Mucosa of rectum (tissue), 2 donors: ENCODE measurements at regions not wholly inside any gene's neighbourhood (a gene's known extent, or its start where the extent isn't known, plus 50 kb on each side); places are given as distances from the start of the nearest gene placed in this dataset.
"Not testable (repeated sequence)": the region's sequence is repeated elsewhere in the genome, so short reads cannot be mapped to it uniquely, and the experiment has no call there.

Source experiments
- H3K27ac ChIP-seq, 2 donors: one replicate each; pipeline ENCODE4 v1.7.0; 2013; ENCODE audit warnings: inconsistent platforms in 2 of 2, low read depth in 2 of 2, low read length in 2 of 2
- H3K27me3 ChIP-seq, 2 donors: one replicate each; pipeline ENCODE4 v1.7.0; 2013; ENCODE audit warnings: low read length in 2 of 2; ENCODE audit not compliant: control insufficient read depth in 2 of 2, insufficient read depth in 2 of 2
- H3K36me3 ChIP-seq, 2 donors: one replicate each; pipeline ENCODE4 v1.7.0; 2013; ENCODE audit warnings: low read length in 2 of 2; ENCODE audit not compliant: control insufficient read depth in 2 of 2, insufficient read depth in 2 of 2
- H3K4me1 ChIP-seq, 2 donors: one replicate each; pipeline ENCODE4 v1.7.0; 2013; ENCODE audit warnings: low read length in 2 of 2, mild to moderate bottlenecking in 1 of 2; ENCODE audit not compliant: control insufficient read depth in 2 of 2, insufficient read depth in 2 of 2
- H3K4me3 ChIP-seq, 2 donors: one replicate each; pipeline ENCODE4 v1.7.0; 2013; ENCODE audit warnings: low read length in 2 of 2
- H3K9ac ChIP-seq, 2 donors: one replicate each; pipeline ENCODE4 v1.7.0; 2013; ENCODE audit warnings: low read length in 2 of 2, low read depth in 1 of 2, mild to moderate bottlenecking in 1 of 2
- H3K9me3 ChIP-seq, 2 donors: one replicate each; pipeline ENCODE4 v1.7.0; 2013; ENCODE audit warnings: low read length in 2 of 2; ENCODE audit not compliant: control insufficient read depth in 2 of 2
- donor health status: healthy.
- donor health status: Normal muscosa, but diverticular disease.

DNA sequence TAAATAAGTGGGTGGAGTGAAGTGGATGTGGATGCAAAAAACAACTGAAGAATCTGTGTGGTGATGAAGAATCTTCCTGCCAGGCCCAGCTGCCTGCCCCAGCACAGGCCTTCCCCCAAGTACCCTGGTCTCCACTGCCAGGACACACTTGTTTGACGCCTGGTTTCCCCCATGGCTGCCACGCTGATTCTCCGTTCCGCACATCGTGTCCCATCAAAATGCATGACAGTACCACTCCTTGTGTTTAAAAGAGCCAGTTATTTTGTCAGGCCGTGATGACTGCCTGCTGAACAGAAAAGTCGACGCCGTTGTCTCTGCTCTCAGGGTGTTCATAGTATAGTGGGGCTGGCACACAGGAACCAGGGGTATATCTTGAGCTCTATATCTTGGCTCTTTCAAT, 50.3 kb upstream of the KYNU start:
- no peak overlapping the region for H3K9ac ChIP-seq
- H3K4me1 ChIP-seq, result no peaks in the 10 kb centered on the region
- H3K4me3 ChIP-seq, result no peak overlapping the region
- no peaks in the 10 kb centered on the region for H3K36me3 ChIP-seq
- no peak overlapping the region for H3K27ac ChIP-seq
- no peaks in the 10 kb centered on the region for H3K9me3 ChIP-seq
- no peaks in the 10 kb centered on the region for H3K27me3 ChIP-seq

DNA sequence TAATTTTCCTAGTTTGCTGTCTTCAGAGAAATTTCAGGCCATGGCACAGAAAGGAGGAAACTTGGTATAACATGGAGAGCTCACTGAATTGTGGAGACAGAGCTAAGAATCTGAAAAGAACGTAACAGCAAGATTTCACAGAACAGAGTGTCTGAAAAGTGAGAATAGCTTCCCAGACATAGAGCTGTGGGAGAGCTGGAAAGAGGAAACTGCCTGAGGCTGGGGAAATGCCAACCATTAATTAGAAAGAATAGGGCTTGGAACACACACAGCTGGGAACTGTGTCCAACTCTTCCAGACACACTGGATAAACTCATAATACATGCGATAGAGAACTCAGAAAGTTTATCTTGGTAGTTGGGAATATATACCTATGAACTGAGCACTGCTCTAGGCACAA, 51.6 kb upstream of the KYNU start:
- H3K9me3 ChIP-seq, result no peaks in the 10 kb centered on the region
- no peaks in the 10 kb centered on the region for H3K27me3 ChIP-seq
- no peaks in the 10 kb centered on the region for H3K36me3 ChIP-seq
- no peak overlapping the region for H3K4me3 ChIP-seq
- no peaks in the 10 kb centered on the region for H3K4me1 ChIP-seq
- no peak overlapping the region for H3K9ac ChIP-seq
- no peak overlapping the region for H3K27ac ChIP-seq

DNA sequence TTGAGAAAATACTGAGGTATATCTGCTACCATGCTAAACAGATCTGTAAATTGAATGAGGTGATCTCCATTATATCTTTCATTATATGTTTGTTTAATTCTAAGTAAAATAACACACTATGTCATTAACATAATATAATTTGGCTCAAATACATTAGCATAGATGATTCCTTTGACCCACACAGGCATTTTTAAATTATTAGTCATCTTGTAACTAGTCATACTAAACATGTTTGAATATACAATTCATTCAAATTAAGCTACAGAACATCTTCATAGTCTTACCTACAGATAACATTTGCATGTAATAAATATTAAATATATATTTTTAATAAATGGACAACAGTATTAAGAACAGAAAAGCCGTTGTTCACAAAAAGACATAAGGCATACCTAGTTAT, 52.7 kb upstream of the KYNU start:
- Histone ChIP-seq H3K4me1 (no peaks in the 10 kb centered on the region), H3K4me3 (no peak overlapping the region), H3K36me3 (no peaks in the 10 kb centered on the region), H3K9ac (no peak overlapping the region), H3K9me3 (no peaks in the 10 kb centered on the region), H3K27me3 (no peaks in the 10 kb centered on the region), H3K27ac (no peak overlapping the region)

DNA sequence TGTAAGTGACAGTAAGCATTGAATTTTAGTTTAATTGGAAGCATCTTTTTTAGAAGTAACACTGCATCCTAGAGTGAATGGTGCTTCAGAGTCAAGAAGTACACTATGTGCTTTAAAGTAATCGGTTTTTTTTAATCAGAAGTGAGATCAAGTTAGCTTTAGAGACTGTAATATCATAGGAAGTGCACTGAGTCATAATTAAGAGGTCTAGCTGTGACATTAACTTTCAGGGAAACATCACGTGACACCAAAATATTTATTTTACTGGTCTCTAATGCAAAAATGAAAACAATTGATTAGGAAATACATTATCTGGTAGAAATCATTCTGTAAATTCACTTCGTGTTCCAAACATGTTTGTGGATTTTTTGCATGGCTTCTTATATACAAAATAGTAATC, 55.3 kb upstream of the KYNU start:
- no peak overlapping the region for H3K27ac ChIP-seq
- H3K36me3 ChIP-seq, result no peaks in the 10 kb centered on the region
- H3K27me3 ChIP-seq, result no peaks in the 10 kb centered on the region
- no peaks in the 10 kb centered on the region for H3K4me1 ChIP-seq
- H3K4me3 ChIP-seq, result no peak overlapping the region
- no peak overlapping the region for H3K9ac ChIP-seq
- no peaks in the 10 kb centered on the region for H3K9me3 ChIP-seq

DNA sequence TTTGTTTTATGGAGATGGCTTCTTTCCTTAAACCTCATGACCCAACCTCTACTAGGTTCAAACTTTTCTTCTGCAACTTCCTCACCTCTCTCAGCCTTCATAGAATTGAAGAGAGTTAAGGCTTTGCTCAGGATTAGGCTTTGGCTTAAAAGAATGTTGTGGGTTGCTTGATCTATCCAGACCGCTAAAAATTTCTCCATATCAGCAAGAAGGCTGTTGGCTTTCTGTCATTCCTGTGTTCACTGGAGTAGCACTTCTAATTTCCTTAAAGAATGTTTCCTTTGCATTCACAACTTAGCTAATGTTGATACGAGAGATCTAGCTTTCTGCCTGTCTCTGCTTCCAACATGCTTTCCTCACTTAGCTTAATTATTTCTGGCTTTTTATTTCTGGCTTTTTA, 58.1 kb upstream of the KYNU start:
- Histone ChIP-seq H3K27me3 (no peaks in the 10 kb centered on the region), H3K4me1 (no peaks in the 10 kb centered on the region), H3K9me3 (no peaks in the 10 kb centered on the region), H3K9ac (no peak overlapping the region), H3K27ac (no peak overlapping the region), H3K36me3 (no peaks in the 10 kb centered on the region), H3K4me3 (no peak overlapping the region)

- Histone ChIP-seq H3K27ac (no peak overlapping the region), H3K9ac (no peak overlapping the region), H3K4me3 (no peak overlapping the region), H3K27me3 (no peaks in the 10 kb centered on the region), H3K9me3 (no peaks in the 10 kb centered on the region), H3K4me1 (no peaks in the 10 kb centered on the region), H3K36me3 (no peaks in the 10 kb centered on the region)
These were observed 62.1 kb upstream of the KYNU start for GRCh38 chr2:142815375-142815774.

- Histone ChIP-seq H3K27me3 (no peaks in the 10 kb centered on the region), H3K4me1 (no peaks in the 10 kb centered on the region)
These were observed 63.3 kb upstream of the KYNU start for GRCh38 chr2:142813830-142814829.

DNA sequence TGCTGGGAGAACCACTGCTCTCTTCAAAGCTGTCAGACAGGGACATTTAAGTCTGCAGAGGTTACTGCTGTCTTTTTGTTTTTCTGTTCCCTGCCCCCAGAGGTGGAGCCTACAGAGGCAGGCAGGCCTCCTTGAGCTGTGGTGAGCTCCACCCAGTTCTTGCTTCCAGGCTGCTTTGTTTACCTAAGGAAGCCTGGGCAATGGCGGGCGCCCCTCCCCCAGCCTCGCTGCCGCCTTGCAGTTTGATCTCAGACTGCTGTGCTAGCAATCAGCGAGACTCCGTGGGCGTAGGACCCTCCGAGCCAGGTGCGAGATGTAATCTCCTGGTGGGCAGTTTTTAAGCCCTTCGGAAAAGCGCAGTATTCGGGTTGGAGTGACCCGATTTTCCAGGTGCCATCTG, 65.8 kb upstream of the KYNU start:
- not testable (repeated sequence) for H3K27me3 ChIP-seq, H3K36me3 ChIP-seq, H3K4me3 ChIP-seq, H3K27ac ChIP-seq, H3K9ac ChIP-seq, H3K4me1 ChIP-seq, H3K9me3 ChIP-seq

More at GRCh38 chr2:142813830-142814829, 63.3 kb upstream of the KYNU start:
- Histone ChIP-seq H3K9ac (no peak overlapping the region), H3K27ac (no peak overlapping the region), H3K36me3 (no peaks in the 10 kb centered on the region), H3K9me3 (no peaks in the 10 kb centered on the region), H3K4me3 (no peak overlapping the region)

DNA sequence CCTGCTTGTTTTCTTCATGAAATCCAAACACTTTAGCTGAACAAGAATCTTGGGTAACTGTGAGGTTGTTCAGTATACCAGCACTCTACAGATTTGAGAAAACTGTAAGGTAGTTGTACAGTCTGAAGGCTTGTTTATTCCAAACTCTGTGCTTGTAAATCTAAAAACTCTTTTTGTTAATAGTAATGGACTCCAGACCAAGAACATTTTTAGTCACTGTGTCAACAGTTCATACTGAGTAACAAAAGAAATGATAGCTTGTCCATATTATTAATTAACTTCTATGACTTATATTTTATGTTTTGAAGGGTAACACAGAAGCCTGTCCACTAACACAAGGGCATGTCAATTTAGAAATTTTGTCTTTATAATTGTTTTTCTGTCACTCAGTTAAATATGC, 72.2 kb upstream of the KYNU start:
- no peak overlapping the region for H3K27ac ChIP-seq
- H3K9ac ChIP-seq, result no peak overlapping the region
- H3K36me3 ChIP-seq, result no peaks in the 10 kb centered on the region
- no peaks in the 10 kb centered on the region for H3K4me1 ChIP-seq
- H3K9me3 ChIP-seq, result no peaks in the 10 kb centered on the region
- no peak overlapping the region for H3K4me3 ChIP-seq
- no peaks in the 10 kb centered on the region for H3K27me3 ChIP-seq

DNA sequence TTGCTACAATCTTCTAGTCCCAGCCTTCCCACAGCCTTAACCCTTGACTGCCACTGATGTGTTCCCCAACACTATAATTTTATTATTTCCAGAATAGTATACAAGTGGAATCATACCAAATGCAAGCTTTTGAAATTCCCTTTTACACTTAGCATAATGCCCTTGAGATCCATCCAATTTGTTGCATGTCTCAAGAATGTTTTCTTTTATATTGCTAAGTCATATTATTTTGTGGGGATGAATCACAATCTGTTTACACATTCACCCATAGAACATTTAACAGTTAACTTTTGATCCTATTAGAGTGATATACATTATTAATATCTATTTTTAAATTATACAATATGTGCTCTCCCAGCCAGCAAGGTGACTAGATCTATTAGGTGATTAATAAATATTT, 74.3 kb upstream of the KYNU start:
- no peaks in the 10 kb centered on the region for H3K27me3 ChIP-seq
- no peak overlapping the region for H3K4me3 ChIP-seq
- H3K27ac ChIP-seq, result no peak overlapping the region
- no peaks in the 10 kb centered on the region for H3K4me1 ChIP-seq
- H3K9me3 ChIP-seq, result no peaks in the 10 kb centered on the region
- no peak overlapping the region for H3K9ac ChIP-seq
- no peaks in the 10 kb centered on the region for H3K36me3 ChIP-seq
